Mesenchymal stem cell (in vitro differentiated cells and primary cell): ENCODE measurements at regions not wholly inside any gene's neighbourhood (a gene's known extent, or its start where the extent isn't known, plus 50 kb on each side); places are given as distances from the start of the nearest gene placed in this dataset.

ENCODE experiments used
- DNase-seq: peaks from one replicate; pipeline ENCODE4 v3.0.0-alpha.2; 2013
- H2AFZ ChIP-seq: one replicate; pipeline ENCODE4 v1.6.1; 2013; ENCODE audit warnings: low read depth, mild to moderate bottlenecking, control low read depth, inconsistent platforms, low read length, moderate library complexity
- H2AK5ac ChIP-seq: 2 replicates; pipeline ENCODE4 v1.6.1; 2013; ENCODE audit warnings: low read length, moderate library complexity, mild to moderate bottlenecking, inconsistent platforms; ENCODE audit not compliant: severe bottlenecking
- H2BK120ac ChIP-seq: one replicate; pipeline ENCODE4 v1.6.1; 2013; ENCODE audit warnings: low read depth, mild to moderate bottlenecking, inconsistent platforms, low read length, moderate library complexity
- H2BK12ac ChIP-seq, 2 experiments: one replicate each; pipeline ENCODE4 v1.6.1; 2013; ENCODE audit warnings: inconsistent platforms in 2 of 2, low read length in 2 of 2, mild to moderate bottlenecking in 2 of 2, moderate library complexity in 2 of 2, control low read depth in 1 of 2
- H2BK15ac ChIP-seq: one replicate; pipeline ENCODE4 v1.6.1; 2013; ENCODE audit warnings: mild to moderate bottlenecking, low read depth, inconsistent platforms; ENCODE audit not compliant: poor library complexity, severe bottlenecking
- H2BK5ac ChIP-seq: 2 replicates; pipeline ENCODE4 v1.6.1; 2013; ENCODE audit warnings: low read depth, mild to moderate bottlenecking, low read length, control low read depth, inconsistent platforms; ENCODE audit not compliant: poor library complexity, severe bottlenecking
- H3K14ac ChIP-seq, 2 experiments: one replicate each; pipeline ENCODE4 v1.6.1; 2013; ENCODE audit warnings: inconsistent platforms in 2 of 2, low read length in 2 of 2, control low read depth in 1 of 2, mild to moderate bottlenecking in 1 of 2, moderate library complexity in 1 of 2
- H3K18ac ChIP-seq, 2 experiments: one replicate each; pipeline ENCODE4 v1.6.1; 2013; ENCODE audit warnings: inconsistent platforms in 2 of 2, low read length in 2 of 2, control low read depth in 1 of 2, low read depth in 1 of 2, mild to moderate bottlenecking in 1 of 2
- H3K23ac ChIP-seq, 2 experiments: one replicate each; pipeline ENCODE4 v1.6.1; 2013; ENCODE audit warnings: inconsistent platforms in 2 of 2, low read length in 2 of 2, mild to moderate bottlenecking in 2 of 2, moderate library complexity in 2 of 2, control low read depth in 1 of 2
- H3K27ac ChIP-seq: 2 replicates; pipeline ENCODE4 v1.5.1; 2013; ENCODE audit warnings: mild to moderate bottlenecking, moderate library complexity, low read length, control low read depth, inconsistent platforms; ENCODE audit not compliant: poor library complexity, severe bottlenecking
- H3K27me3 ChIP-seq, 2 experiments: 2 replicates each; pipeline versions ENCODE4 v1.6.1 to v1.7.0; 2013; ENCODE audit warnings: low read length in 2 of 2, mild to moderate bottlenecking in 2 of 2, moderate library complexity in 2 of 2, control low read depth in 1 of 2, inconsistent platforms in 1 of 2; ENCODE audit not compliant: control insufficient read depth in 1 of 2, insufficient read depth in 1 of 2
- H3K36me3 ChIP-seq, 2 experiments: 2 replicates each; pipeline versions ENCODE4 v1.6.1 to v1.7.0; 2013; ENCODE audit warnings: low read length in 2 of 2, control low read depth in 1 of 2, inconsistent platforms in 1 of 2, low read depth in 1 of 2, mild to moderate bottlenecking in 1 of 2; ENCODE audit not compliant: insufficient read depth in 2 of 2, control insufficient read depth in 1 of 2
- H3K4ac ChIP-seq, 2 experiments: one replicate each; pipeline ENCODE4 v1.6.1; 2013; ENCODE audit warnings: inconsistent platforms in 2 of 2, low read length in 2 of 2, mild to moderate bottlenecking in 2 of 2, moderate library complexity in 2 of 2, control low read depth in 1 of 2, low read depth in 1 of 2
- H3K4me1 ChIP-seq: 2 replicates; pipeline ENCODE4 v1.6.1; 2013; ENCODE audit warnings: low read depth, low read length, control low read depth; ENCODE audit not compliant: control insufficient read depth, insufficient read depth
- H3K4me2 ChIP-seq: 2 replicates; pipeline ENCODE4 v1.6.1; 2013; ENCODE audit warnings: low read length, mild to moderate bottlenecking, inconsistent platforms; ENCODE audit not compliant: poor library complexity, severe bottlenecking
- H3K4me3 ChIP-seq, 2 experiments: 2 replicates each; pipeline versions ENCODE4 v1.5.1 to v1.7.0; 2013; ENCODE audit warnings: low read length in 2 of 2, mild to moderate bottlenecking in 2 of 2, control low read depth in 1 of 2, low read depth in 1 of 2; ENCODE audit not compliant: insufficient read depth in 1 of 2
- H3K79me1 ChIP-seq: replicated peaks from 2 replicates; pipeline ENCODE4 v1.6.1; 2013; ENCODE audit warnings: mild to moderate bottlenecking, control low read depth, low read length, inconsistent platforms; ENCODE audit not compliant: poor library complexity, severe bottlenecking
- H3K9ac ChIP-seq: 2 replicates; pipeline ENCODE4 v1.7.0; 2013; ENCODE audit warnings: mild to moderate bottlenecking, low read length, moderate library complexity
- H3K9me3 ChIP-seq: 2 replicates; pipeline ENCODE4 v1.7.0; 2013; ENCODE audit warnings: mild to moderate bottlenecking, low read length; ENCODE audit not compliant: control insufficient read depth
- H4K8ac ChIP-seq: one replicate; pipeline ENCODE4 v1.6.1; 2013; ENCODE audit warnings: inconsistent platforms, mild to moderate bottlenecking, low read length, moderate library complexity
- H4K91ac ChIP-seq: one replicate; pipeline ENCODE4 v1.6.1; 2013; ENCODE audit warnings: mild to moderate bottlenecking, low read length, inconsistent platforms
- WGBS: methylation state at CpG from one replicate; pipeline ENCODE4 v1.1.7; 2013; ENCODE audit warnings: mixed read lengths; 5-methylcytosine and 5-hydroxymethylcytosine counted together

DNA sequence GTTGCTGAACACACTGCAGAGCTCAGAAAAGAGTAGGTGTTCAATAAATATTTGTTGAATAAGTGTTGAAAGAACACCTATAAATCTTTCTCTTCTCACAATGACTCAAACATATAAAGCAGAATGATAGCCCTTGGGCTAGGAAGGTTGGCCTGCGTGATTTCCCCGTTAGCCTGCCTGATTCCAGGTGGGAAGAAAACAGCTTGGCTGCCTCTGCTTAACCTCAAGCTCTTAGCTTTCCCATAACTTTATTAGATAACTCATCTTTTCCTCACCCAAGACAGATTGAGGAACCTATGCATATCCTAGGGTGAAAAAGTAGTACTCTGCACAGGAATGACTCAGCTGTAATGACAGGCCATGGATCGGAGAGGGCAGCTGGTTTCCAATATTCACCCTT lies 300.3 kb upstream of the ID4 start:
- Histone ChIP-seq H3K14ac (no peak overlapping the region), H3K9me3 (peaks cover 11% of the 10 kb centered on the region), H2AFZ (no peak overlapping the region), H2BK15ac (no peak overlapping the region), H3K4me2 (no peak overlapping the region), H3K4me1 (no peaks in the 10 kb centered on the region), H3K79me1 (no peaks in the 10 kb centered on the region), H3K27ac (no peak overlapping the region), H3K4ac (no peak overlapping the region), H4K91ac (no peak overlapping the region), H3K27me3 (no peaks in the 10 kb centered on the region), H2BK12ac (no peak overlapping the region), H4K8ac (no peak overlapping the region), H2AK5ac (no peak overlapping the region), H3K4me3 (no peak overlapping the region), H3K9ac (no peak overlapping the region), H3K23ac (no peak overlapping the region), H3K18ac (no peak overlapping the region), H2BK120ac (no peak overlapping the region), H2BK5ac (no peak overlapping the region), H3K36me3 (no peaks in the 10 kb centered on the region)
- WGBS, result 79% methylated on average over 3 of the region's 3 CpGs
- DNase-seq, result no peak

GRCh38 chr6:19538096-19538495 lies 299.1 kb upstream of the ID4 start:
- H3K4me2 ChIP-seq, result no peak overlapping the region
- WGBS, result 72% methylated on average over 12 of the region's 12 CpGs
- no peak overlapping the region for H4K8ac ChIP-seq
- H3K4ac ChIP-seq, result no peak overlapping the region
- H3K9ac ChIP-seq, result no peak overlapping the region
- H3K79me1 ChIP-seq, result no peaks in the 10 kb centered on the region
- H2AFZ ChIP-seq, result no peak overlapping the region
- no peaks in the 10 kb centered on the region for H3K36me3 ChIP-seq
- H3K27me3 ChIP-seq, result no peaks in the 10 kb centered on the region
- no peak overlapping the region for H2BK5ac ChIP-seq
- no peaks in the 10 kb centered on the region for H3K4me1 ChIP-seq
- H2BK15ac ChIP-seq, result no peak overlapping the region
- H2AK5ac ChIP-seq, result no peak overlapping the region
- no peak for DNase-seq
- H3K23ac ChIP-seq, result no peak overlapping the region
- H3K9me3 ChIP-seq, result peaks cover 11% of the 10 kb centered on the region
- no peak overlapping the region for H3K27ac ChIP-seq
- no peak overlapping the region for H4K91ac ChIP-seq
- no peak overlapping the region for H3K4me3 ChIP-seq
- H3K18ac ChIP-seq, result no peak overlapping the region
- no peak overlapping the region for H3K14ac ChIP-seq
- H2BK12ac ChIP-seq, result no peak overlapping the region
- no peak overlapping the region for H2BK120ac ChIP-seq

DNA sequence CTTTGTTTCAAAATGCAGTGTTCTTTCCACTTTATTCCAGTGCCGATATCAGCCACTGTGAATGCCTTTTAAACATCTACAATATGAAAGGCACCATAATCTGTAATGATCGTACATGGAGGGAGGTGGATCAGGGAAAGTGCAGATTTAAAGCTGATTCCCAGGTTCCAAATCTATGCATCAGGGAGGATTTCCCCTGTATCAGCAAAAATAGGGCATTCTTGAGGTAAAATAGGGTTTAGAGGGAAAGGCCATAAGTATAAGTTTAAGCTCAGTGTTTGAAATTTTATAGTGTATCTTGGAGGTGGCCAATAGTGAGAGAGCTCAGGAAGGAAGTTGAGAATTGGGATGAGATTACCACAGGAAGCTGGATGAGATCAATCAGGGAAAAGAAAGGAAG lies 289.7 kb upstream of the ID4 start:
- H3K79me1 ChIP-seq, result no peaks in the 10 kb centered on the region
- H3K14ac ChIP-seq, result no peak overlapping the region
- H3K4me3 ChIP-seq, result no peak overlapping the region
- WGBS, result 74% methylated on average over 1 of the region's 2 CpGs
- no peak overlapping the region for H2BK12ac ChIP-seq
- H3K27ac ChIP-seq, result no peak overlapping the region
- no peaks in the 10 kb centered on the region for H3K9me3 ChIP-seq
- H4K91ac ChIP-seq, result no peak overlapping the region
- H3K18ac ChIP-seq, result no peak overlapping the region
- no peak overlapping the region for H2BK5ac ChIP-seq
- H4K8ac ChIP-seq, result no peak overlapping the region
- H2AK5ac ChIP-seq, result no peak overlapping the region
- no peak overlapping the region for H3K23ac ChIP-seq
- H3K9ac ChIP-seq, result no peak overlapping the region
- no peaks in the 10 kb centered on the region for H3K36me3 ChIP-seq
- H3K4me2 ChIP-seq, result no peak overlapping the region
- no peak overlapping the region for H2BK120ac ChIP-seq
- H3K27me3 ChIP-seq, result no peaks in the 10 kb centered on the region
- H2BK15ac ChIP-seq, result no peak overlapping the region
- no peak overlapping the region for H3K4ac ChIP-seq
- no peaks in the 10 kb centered on the region for H3K4me1 ChIP-seq
- no peak overlapping the region for H2AFZ ChIP-seq
- DNase-seq, result no peak

GRCh38 chr6:19549109-19549508 lies 288.1 kb upstream of the ID4 start:
- Histone ChIP-seq H3K4ac (no peak overlapping the region), H3K18ac (no peak overlapping the region), H2AK5ac (no peak overlapping the region), H3K4me2 (no peak overlapping the region), H2BK12ac (no peak overlapping the region), H4K91ac (no peak overlapping the region), H3K14ac (no peak overlapping the region), H3K4me1 (no peaks in the 10 kb centered on the region), H2BK120ac (no peak overlapping the region), H2BK15ac (no peak overlapping the region), H3K36me3 (no peaks in the 10 kb centered on the region), H3K27ac (no peak overlapping the region), H3K9ac (no peak overlapping the region), H3K27me3 (no peaks in the 10 kb centered on the region), H3K23ac (no peak overlapping the region), H3K4me3 (no peak overlapping the region), H2BK5ac (no peak overlapping the region), H2AFZ (no peak overlapping the region), H4K8ac (no peak overlapping the region), H3K79me1 (no peaks in the 10 kb centered on the region), H3K9me3 (peaks cover 6% of the 10 kb centered on the region)
- WGBS, result 89% methylated on average over 4 of the region's 4 CpGs
- DNase-seq, result no peak
